ENCODE measurements at regions not wholly inside any gene's neighbourhood (a gene's known extent, or its start where the extent isn't known, plus 50 kb on each side); places are given as distances from the start of the nearest gene placed in this dataset.

- 92% methylated on average over 2 of the region's 2 CpGs for WGBS (ENCODE audit: insufficient coverage)
- H3K9ac ChIP-seq (ENCODE audit: insufficient read depth, low read length, poor library complexity, severe bottlenecking), result no peak overlapping the region
- no peak overlapping the region for H3K27ac Mint-ChIP-seq
- no peaks in the 10 kb centered on the region for H3K4me1 Mint-ChIP-seq
- peaks cover 0 to 8% (median 4%) of the 10 kb centered on the region in 7 donors for H3K9me3 Mint-ChIP-seq
- H3K4me3 ChIP-seq (replicated peaks in 1 of 3; ENCODE audit: low read depth in 2 of 3, low read length in 3 of 3), result no peak overlapping the region
- H3K4me3 Mint-ChIP-seq, result no peak overlapping the region
- H2AFZ ChIP-seq (ENCODE audit: insufficient read depth, low read depth, low read length, poor library complexity, severe bottlenecking), result no peak overlapping the region
- no peaks in the 10 kb centered on the region for H3K36me3 ChIP-seq (replicated peaks in 1 of 2; ENCODE audit: control insufficient read depth in 1 of 2, insufficient read depth in 2 of 2, low read length in 2 of 2)
- no peak overlapping the region for H3K27ac ChIP-seq (ENCODE audit: low read depth in 1 of 2, low read length in 2 of 2)
- no peaks in the 10 kb centered on the region for H3K79me2 ChIP-seq (ENCODE audit: insufficient read depth, low read length)
- no peaks in the 10 kb centered on the region for H4K20me1 ChIP-seq (ENCODE audit: insufficient read depth, low read length)
- H3K27me3 ChIP-seq (ENCODE audit: control insufficient read depth in 2 of 2, insufficient read depth in 2 of 2, low read length in 2 of 2), result no peaks in the 10 kb centered on the region
- no peaks in the 10 kb centered on the region for H3K36me3 Mint-ChIP-seq
- intact Hi-C loops (cut with micrococcal nuclease), result no loop called here
- TF ChIP-seq CTCF (IDR thresholded peaks at IDR 0.05), result no peak
- no peak overlapping the region for H3K4me2 ChIP-seq (replicated peaks; ENCODE audit: extremely low read depth, low read length, poor library complexity, severe bottlenecking)
- H3K9me3 ChIP-seq (replicated peaks in 1 of 2; ENCODE audit: control insufficient read depth in 1 of 2, insufficient read depth in 1 of 2, low read length in 2 of 2), result no peaks in the 10 kb centered on the region
- DNase-seq, result no peak
- H3K27me3 Mint-ChIP-seq (ENCODE audit: low read depth in 3 of 3), result peaks cover 0 to 1% (median 0%) of the 10 kb centered on the region in 3 donors
- no peaks in the 10 kb centered on the region for H3K4me1 ChIP-seq (ENCODE audit: control insufficient read depth in 1 of 2, insufficient read depth in 2 of 2, low read length in 2 of 2)
Observed at GRCh38 chr12:42893803-42894202, 304.3 kb upstream of the PRICKLE1 start.

- Histone ChIP-seq H3K4me3 (replicated peaks in 1 of 3; ENCODE audit: low read depth in 2 of 3, low read length in 3 of 3) (no peak overlapping the region), H3K9me3 (replicated peaks in 1 of 2; ENCODE audit: control insufficient read depth in 1 of 2, insufficient read depth in 1 of 2, low read length in 2 of 2) (no peaks in the 10 kb centered on the region), H2AFZ (ENCODE audit: insufficient read depth, low read depth, low read length, poor library complexity, severe bottlenecking) (no peak overlapping the region), H3K9ac (ENCODE audit: insufficient read depth, low read length, poor library complexity, severe bottlenecking) (no peak overlapping the region), H3K27ac (ENCODE audit: low read depth in 1 of 2, low read length in 2 of 2) (no peak overlapping the region), H3K27me3 (ENCODE audit: control insufficient read depth in 2 of 2, insufficient read depth in 2 of 2, low read length in 2 of 2) (no peaks in the 10 kb centered on the region), H4K20me1 (ENCODE audit: insufficient read depth, low read length) (no peaks in the 10 kb centered on the region), H3K36me3 (replicated peaks in 1 of 2; ENCODE audit: control insufficient read depth in 1 of 2, insufficient read depth in 2 of 2, low read length in 2 of 2) (no peaks in the 10 kb centered on the region), H3K4me1 (ENCODE audit: control insufficient read depth in 1 of 2, insufficient read depth in 2 of 2, low read length in 2 of 2) (no peaks in the 10 kb centered on the region), H3K4me2 (replicated peaks; ENCODE audit: extremely low read depth, low read length, poor library complexity, severe bottlenecking) (no peak overlapping the region), H3K79me2 (ENCODE audit: insufficient read depth, low read length) (no peaks in the 10 kb centered on the region)
- Mint-ChIP-seq H3K36me3 (no peaks in the 10 kb centered on the region), H3K9me3 (peaks cover 0 to 8% (median 2%) of the 10 kb centered on the region in 7 donors), H3K4me1 (no peaks in the 10 kb centered on the region), H3K27ac (no peak overlapping the region), H3K4me3 (no peak overlapping the region), H3K27me3 (ENCODE audit: low read depth in 3 of 3) (peaks cover 0 to 1% (median 0%) of the 10 kb centered on the region in 3 donors)
- intact Hi-C loops (cut with micrococcal nuclease), result no loop called here
- 100% methylated on average over 1 of the region's 4 CpGs for WGBS (ENCODE audit: insufficient coverage)
- TF ChIP-seq CTCF (IDR thresholded peaks at IDR 0.05), result no peak
- DNase-seq, result no peak
Observed at GRCh38 chr12:42892702-42893551, 303.4 kb upstream of the PRICKLE1 start.
